NCI-H1694 (cell line): ENCODE measurements at regions not wholly inside any gene's neighbourhood (a gene's known extent, or its start where the extent isn't known, plus 50 kb on each side); places are given as distances from the start of the nearest gene placed in this dataset.

Source experiments
- DNase-seq: peaks from one replicate; lab custom pipeline; 2025; lab: John Stamatoyannopoulos, UW

DNA sequence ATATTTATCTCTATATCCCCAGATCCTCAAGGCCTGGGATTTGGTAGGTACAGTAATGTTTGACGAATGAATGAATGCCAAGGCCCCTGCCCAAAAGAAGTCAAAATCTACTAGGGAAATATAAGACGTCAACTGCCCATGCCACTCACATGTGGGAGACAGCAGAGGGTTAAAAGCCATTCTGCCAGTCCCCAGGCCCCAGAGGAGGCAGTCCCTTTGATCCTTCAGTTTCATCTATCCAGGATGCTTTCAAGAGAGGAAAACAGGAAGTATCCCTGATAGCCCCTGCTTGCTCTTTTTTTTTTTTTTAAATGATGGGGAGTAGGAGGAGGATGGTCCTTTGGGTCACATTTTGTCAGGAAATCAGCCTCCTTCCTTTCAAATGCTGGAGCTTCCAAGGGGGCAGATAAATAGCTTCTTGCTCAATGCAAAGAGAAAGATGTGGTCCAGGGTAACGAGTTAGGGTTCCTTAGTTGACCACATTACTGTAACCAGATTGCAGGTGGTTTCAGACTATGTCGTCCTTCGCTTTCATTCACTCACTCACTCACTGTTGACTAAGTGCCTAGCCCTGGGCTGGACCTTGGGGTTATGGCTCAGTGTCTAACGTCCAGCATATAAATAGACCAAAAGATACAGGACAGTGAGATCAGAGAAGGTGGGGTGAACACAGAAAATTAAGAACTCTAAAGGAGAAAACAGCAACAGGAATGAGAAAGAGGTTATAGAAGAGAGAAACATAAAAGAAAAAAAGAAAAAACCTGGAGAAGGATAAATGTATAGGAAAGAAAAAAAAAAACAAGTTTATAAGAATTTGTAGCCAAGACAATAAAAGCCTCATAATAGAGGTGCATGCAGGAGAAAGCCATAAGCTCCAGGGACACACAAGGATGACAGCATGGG lies 64.6 kb upstream of the PIM1 start:
- DNase-seq, result no peak

DNA sequence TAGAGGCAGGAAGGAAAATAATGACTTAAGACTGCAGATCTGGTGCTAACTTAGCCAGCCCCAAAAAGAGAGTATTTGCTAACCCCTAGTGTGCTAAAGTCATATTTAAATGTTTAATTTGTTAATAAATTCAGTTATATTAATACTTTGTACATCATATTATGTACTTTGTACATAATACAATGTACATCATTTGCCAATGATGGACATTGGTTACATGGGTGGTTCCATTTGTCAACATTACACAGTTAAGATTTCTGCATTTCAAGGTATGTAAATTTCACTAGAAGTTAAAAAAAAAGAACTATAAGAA lies 63.9 kb upstream of the PIM1 start:
- no peak for DNase-seq

DNA sequence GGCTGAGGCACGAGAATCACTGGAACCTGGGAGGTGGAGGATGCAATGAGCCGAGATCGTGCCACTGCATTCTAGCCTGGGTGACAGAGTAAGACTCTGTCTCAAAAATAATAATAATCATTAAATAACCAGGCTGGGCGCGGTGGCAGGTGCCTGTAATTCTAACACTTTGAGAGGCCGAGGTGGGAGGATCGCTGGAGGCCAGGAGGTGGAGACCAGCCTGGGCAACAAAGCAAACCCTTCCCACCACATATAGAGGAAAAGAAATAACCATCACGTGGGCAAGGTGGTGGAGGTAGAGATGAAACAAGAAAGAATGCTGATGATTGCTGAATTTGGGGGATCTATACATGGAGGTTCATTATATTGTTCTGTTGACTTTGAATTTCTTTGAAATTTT lies 63.4 kb upstream of the PIM1 start:
- DNase-seq, result no peak

DNA sequence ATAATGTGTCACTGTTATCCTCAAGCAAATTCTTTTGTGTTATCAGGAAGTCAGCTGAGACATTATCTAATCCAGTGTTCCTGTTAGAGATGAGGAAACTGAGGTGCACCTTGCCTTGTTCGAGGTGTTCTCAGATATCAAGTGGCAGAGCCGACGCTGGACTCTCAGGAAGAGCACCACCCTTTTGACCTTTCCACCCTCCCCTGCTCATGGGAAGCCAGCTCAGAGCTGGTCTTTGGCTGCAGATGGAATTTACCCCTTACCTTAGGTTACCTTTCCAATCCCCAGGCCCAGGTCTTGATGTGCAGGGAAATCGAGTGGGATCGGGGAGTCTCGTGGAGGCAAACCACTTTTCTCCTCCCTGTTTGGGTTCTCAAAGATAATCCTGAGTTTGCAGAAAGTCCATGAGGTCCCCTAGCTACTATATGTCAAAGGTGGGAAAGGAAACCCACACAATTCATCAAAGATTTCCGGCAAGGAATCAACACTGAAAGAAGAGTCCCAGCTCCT lies 62.9 kb upstream of the PIM1 start:
- DNase-seq, result no peak

DNA sequence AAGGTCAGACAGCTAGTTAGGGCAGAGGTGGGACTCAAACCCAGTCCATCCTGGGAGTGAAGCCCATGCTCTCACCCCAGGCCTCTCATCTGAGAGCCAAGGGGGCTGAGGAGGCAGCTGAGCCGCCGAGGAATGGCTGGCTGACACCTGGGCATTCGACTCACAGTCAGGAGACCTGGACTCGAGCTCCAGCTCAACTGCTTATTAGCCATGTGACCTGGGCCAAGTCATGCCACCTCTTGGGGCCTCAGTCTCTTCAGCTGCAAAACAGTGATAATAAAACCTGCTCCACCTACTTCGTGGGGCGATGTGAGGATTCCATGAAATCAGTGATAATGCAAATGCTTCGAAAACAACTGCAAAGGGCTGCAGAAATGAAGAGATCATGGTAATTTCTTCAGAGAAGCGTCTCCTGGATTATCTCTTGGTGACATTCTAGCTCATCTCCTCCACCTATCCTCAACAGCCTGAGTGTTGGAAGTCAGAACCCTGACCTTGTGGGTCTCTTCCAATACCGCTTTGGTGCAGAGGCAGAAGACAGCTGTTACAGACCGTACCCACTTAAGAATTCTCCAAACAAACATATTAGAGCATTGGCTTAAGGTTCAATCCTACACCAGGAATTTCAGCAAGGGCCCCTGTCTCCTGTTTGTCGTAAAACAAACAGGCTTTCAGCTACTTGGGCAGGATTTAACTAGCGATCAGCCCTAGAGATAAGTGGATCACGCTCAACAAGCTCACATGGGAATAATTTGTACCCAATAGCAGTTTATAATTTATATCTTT lies 60.0 kb upstream of the PIM1 start:
- no peak for DNase-seq

DNA sequence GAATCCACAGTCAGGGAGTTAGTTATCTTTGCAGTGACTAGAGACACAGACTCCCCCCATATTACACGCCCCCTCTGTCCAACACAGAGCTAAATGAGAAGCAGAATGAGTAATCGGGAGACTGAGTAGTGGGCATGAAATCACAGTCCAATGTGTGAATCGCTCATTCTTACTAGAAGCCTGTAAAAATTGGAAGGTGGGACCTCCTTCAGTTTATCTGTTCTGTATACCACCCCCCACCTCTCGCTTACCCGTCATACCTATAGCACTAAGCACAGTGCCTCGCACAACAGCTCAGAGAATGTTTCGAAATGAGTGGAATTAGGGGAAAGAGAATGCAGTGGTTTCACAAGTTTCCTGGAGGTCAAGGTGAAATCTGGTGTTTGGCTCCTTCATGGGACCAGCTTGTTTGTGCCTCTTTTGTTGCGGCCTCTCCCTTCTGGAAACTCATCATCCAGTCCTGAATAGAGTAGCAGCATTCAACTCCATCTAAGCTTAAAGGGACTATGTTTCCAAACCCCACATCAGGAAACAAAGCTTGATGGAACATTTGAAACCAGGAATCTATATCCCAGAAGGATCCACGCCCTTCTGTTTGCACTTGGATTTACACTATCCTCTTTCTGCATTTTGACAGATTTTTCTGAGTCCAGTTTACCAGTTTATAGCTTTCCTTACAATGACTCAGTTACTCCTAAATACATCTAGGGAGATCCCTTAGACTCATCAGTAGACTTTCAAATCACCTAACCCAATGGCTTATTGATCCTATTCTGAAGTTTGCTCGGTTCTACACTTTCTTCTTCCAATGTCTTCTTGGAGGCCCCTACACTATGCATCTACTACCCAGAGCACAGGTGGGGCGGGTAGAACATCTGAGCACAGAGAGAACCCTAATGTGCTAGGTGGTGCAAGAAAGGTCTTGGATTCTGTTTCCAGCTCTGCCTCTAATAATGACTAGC lies 59.2 kb upstream of the PIM1 start:
- no peak for DNase-seq

DNA sequence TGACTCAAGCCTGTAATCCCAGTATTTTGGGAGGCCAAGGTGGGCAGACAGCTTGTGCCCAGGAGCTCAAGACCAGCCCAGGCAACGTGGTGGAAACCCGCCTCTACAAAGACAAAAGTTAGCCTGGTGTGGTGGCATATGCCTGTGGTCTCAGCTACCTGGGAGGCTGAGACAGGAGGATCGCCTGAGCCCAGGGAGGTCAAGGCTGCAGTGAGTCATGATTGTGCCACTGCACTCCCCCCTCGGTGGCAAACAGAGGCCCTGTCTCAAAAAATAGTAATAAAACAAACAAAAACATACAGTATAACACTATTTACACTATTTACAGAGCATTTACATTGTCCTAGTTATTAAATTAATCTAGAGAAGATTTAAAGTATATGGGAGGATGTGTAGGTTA lies 56.0 kb upstream of the PIM1 start:
- DNase-seq, result no peak

DNA sequence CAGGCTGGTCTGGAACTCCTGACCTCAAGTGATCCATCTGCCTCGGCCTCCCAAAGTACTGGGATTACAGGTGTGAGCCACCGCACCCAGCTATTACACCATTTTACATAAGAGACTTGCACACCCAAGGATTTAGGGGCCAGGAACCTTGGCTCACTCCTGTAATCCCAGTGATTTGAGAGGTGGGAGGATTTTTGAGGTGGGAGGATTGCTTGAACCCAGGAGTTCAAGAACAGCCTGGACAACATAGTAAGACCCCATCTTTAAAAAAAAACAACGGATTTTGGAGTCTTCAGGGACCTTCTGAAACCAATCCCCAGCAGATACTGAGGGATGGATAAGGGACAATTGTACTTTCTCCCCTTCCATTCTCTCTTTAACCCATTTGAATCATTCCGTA lies 55.3 kb upstream of the PIM1 start:
- no peak for DNase-seq

DNA sequence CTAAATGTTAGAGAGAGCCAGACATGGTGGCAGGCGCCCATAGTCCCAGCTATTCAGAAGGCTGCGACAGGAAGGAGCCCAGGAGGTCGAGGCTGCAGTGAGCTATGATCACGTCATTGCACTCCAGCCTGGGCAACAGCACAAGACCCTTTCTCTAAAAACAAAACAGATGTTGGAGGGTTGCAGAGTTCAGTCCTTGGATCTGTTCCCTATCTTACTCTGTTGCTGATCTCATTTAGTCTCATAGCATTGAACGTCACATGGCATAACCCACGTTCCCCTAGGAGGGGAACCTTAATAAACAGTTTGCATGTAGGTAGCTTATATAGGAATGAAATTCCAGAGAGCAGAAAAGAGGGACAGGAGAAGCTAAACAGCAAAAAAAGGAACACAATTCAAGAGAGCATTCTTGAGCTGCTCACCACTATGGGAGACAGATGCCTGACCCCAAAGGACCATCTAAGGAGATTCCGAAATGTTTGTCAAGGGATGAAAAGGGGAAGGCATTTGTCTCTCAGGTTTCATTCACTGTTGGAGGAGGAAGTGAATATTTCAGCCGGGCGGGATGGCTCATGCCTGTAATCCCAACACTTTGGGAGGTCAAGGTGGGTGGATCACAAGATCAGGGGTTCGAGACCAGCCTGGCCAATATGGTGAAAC lies 54.6 kb upstream of the PIM1 start:
- no peak for DNase-seq

DNA sequence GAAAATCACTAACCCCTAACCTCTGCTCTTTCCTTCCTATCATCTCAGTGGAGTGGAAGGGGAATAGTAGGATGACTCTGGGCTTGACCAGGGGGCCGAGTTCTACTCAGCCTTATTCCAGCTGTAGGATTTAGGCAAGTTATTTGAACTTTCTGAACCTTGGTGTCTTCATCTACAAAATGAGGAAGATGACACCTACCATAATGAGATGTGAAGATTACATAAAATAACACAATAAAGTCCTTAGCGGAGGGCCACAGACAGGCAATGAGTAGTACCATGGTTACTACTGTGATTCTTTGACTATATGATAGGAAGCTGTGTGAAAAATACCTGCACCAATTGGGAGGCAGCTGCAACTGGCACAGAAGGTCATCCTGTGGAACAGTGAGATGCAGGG lies 53.6 kb upstream of the PIM1 start:
- no peak for DNase-seq

DNA sequence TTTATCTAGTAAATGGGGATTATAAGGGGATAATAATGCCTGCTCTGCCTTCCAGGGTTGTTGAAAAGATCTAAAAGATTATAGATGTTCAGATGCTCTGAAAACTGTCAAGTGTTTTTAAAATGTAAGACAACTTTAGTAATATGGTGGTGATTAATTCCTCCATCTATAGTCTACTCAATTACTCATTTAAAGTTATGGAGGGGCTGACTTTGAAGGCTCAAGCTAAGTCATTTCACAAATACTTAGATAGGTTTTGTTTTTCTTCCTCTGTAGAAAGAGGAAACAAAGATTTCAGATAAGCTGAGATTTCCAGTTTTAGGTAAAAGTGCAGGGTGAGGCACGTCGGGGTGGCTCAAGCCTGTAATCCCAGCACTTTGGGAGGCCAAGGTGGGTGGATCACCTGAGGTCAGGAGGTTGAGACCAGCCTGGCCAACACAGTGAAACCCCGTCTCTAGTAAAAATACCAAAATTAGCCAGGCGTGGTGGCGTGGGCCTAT lies 50.5 kb upstream of the PIM1 start:
- DNase-seq, result no peak
